WERI-Rb-1 (cell line): ENCODE measurements at regions not wholly inside any gene's neighbourhood (a gene's known extent, or its start where the extent isn't known, plus 50 kb on each side); places are given as distances from the start of the nearest gene placed in this dataset.

Experiments used
- DNase-seq: peaks from one replicate; pipeline ENCODE4 v3.0.0-alpha.2; 2020
- H3K27ac ChIP-seq: fragments of 250-450 bp; sonication (Bioruptor Pico); 2 replicates; pipeline ENCODE4 v1.5.1; 2020; ENCODE audit warnings: mild to moderate bottlenecking, moderate library complexity
- H3K27me3 ChIP-seq: fragments of 250-450 bp; sonication (Bioruptor Pico); 2 replicates; pipeline ENCODE4 v1.5.1; 2021; ENCODE audit warnings: mild to moderate bottlenecking, low read depth, moderate library complexity; ENCODE audit not compliant: insufficient read depth, severe bottlenecking
- H3K36me3 ChIP-seq: fragments of 250-450 bp; sonication (Bioruptor Pico); 2 replicates; pipeline ENCODE4 v1.5.1; 2020; ENCODE audit warnings: mild to moderate bottlenecking, moderate library complexity
- H3K4me3 ChIP-seq: 2 replicates; pipeline ENCODE4 v1.5.1; 2011; ENCODE audit warnings: low read depth, mild to moderate bottlenecking, control low read depth, low read length
- H3K9me3 ChIP-seq: fragments of 250-450 bp; sonication (Bioruptor Pico); 2 replicates; pipeline ENCODE4 v1.5.1; 2021; ENCODE audit warnings: mild to moderate bottlenecking, moderate library complexity; ENCODE audit not compliant: severe bottlenecking
- TF ChIP-seq, protein P1 (sequence below): IDR thresholded peaks from 2 replicates; pipeline ENCODE4 v1.5.1; 2011; ENCODE audit warnings: low read depth, mild to moderate bottlenecking, control low read depth, inconsistent platforms, low read length

DNA sequence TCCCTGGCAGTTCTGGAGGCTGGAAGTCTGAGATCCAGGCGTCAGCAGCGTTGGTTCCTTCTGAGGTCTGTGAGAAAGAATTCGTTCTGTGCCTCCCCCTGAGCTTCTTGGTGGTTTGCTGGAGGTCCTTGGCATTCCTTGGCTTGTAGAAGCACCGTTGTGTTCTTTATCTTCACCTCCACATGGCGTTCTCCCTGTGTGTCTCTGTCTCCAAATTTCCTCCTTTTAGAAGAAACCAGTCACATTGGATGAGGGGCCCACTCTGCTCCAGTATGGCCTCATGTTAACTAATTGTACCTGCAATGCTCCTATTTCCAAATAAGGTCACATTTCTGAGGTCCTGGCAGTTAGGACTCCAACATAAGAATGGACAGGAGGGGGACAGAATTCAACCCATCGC lies 73.0 kb upstream of the BACH2 start:
- H3K4me3 ChIP-seq, result no peak overlapping the region
- H3K27ac ChIP-seq, result no peak overlapping the region
- H3K9me3 ChIP-seq, result no peaks in the 10 kb centered on the region
- no peaks in the 10 kb centered on the region for H3K36me3 ChIP-seq
- H3K27me3 ChIP-seq, result no peaks in the 10 kb centered on the region
- DNase-seq, result no peak
- TF ChIP-seq, protein P1, sequence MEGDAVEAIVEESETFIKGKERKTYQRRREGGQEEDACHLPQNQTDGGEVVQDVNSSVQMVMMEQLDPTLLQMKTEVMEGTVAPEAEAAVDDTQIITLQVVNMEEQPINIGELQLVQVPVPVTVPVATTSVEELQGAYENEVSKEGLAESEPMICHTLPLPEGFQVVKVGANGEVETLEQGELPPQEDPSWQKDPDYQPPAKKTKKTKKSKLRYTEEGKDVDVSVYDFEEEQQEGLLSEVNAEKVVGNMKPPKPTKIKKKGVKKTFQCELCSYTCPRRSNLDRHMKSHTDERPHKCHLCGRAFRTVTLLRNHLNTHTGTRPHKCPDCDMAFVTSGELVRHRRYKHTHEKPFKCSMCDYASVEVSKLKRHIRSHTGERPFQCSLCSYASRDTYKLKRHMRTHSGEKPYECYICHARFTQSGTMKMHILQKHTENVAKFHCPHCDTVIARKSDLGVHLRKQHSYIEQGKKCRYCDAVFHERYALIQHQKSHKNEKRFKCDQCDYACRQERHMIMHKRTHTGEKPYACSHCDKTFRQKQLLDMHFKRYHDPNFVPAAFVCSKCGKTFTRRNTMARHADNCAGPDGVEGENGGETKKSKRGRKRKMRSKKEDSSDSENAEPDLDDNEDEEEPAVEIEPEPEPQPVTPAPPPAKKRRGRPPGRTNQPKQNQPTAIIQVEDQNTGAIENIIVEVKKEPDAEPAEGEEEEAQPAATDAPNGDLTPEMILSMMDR, result no peak

DNA sequence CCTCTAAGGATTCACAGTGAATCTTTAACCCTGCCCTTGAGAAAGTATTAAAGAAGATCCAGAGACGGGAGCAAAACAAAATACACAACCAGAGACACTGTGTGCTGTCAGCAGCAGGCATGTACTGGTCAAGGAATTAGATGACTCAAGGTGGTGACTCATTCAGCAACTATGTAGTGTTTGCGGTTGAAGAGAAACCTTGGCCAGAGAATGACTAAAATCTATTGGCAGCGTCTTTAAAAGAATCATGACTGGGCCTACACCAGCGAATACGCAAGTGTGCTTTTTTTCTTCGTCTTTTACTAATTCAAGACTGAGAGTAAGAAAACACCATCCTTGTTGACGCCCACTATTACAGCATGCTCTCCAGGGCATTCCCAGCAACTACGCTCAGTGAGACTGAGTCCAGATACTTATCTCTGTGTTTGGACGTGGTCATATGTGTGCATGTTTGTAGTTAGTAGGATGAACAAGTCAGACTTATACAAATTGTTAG lies 72.4 kb upstream of the BACH2 start:
- Histone ChIP-seq H3K4me3 (no peak overlapping the region), H3K27ac (no peak overlapping the region), H3K36me3 (no peaks in the 10 kb centered on the region), H3K9me3 (no peaks in the 10 kb centered on the region), H3K27me3 (no peaks in the 10 kb centered on the region)
- TF ChIP-seq, protein P1, result no peak
- no peak for DNase-seq

DNA sequence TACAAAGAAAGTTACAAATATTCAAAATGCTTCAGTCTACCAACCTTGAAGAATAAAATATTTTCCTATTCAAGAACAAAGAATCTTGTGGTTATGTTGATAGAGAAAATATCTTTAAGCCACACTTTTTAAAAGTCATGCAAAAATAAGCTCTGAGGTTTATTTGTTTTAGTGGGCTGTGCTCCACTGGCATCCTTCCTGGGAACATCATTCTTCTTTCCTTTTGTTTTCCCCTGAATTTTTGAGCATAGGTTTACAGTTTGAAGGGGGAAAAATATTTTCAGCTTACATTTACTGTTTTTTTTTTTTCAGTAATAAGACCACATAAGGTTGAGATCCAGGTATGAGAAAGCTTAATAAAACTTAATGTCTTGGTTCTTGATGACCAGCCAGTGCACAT lies 72.0 kb upstream of the BACH2 start:
- Histone ChIP-seq H3K9me3 (no peaks in the 10 kb centered on the region), H3K36me3 (no peaks in the 10 kb centered on the region), H3K4me3 (no peak overlapping the region), H3K27ac (no peak overlapping the region), H3K27me3 (no peaks in the 10 kb centered on the region)
- TF ChIP-seq, protein P1, result no peak
- DNase-seq, result no peak

GRCh38 chr6:90368001-90368400 lies 71.4 kb upstream of the BACH2 start:
- TF ChIP-seq, protein P1, result no peak
- Histone ChIP-seq H3K36me3 (no peaks in the 10 kb centered on the region), H3K4me3 (no peak overlapping the region), H3K27ac (no peak overlapping the region), H3K9me3 (no peaks in the 10 kb centered on the region), H3K27me3 (no peaks in the 10 kb centered on the region)
- no peak for DNase-seq

DNA sequence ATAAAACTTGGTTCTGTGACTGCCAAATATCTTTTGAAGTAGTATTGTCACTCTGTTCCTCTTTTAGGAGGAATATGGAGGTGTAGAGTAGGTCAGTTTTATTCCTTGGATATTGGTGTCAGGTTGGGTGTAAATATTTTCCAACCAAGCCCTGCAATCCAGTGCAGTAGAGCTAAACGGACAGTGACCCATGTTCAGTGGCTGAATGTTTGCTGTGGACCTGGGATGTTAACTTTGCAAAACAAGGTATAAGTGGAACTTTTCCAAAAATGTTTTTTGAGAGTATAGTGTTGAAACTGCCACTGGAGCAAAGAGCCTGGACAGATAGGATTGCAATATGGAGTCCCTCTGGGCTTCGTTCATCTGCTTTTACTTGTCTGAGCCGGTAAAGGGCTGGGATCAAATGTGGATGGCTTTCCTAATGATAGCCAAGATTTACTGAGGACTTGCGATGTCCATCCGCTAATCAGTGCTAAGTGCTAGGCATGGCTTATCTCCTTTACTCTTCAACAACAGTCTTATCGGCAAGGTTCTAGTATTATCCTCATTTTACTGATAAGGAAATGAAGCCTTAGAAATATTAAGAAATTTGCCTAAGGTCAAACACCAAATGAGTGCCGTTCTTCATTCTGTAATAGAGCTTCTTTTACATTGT lies 69.0 kb upstream of the BACH2 start:
- peak; percentile 65 for DNase-seq
- Histone ChIP-seq H3K27ac (peak overlapping the region; percentile 17; the same call in 1 of the 2 replicates), H3K36me3 (no peaks in the 10 kb centered on the region), H3K27me3 (no peaks in the 10 kb centered on the region), H3K9me3 (no peaks in the 10 kb centered on the region), H3K4me3 (no peak overlapping the region)
- TF ChIP-seq, protein P1, result no peak

DNA sequence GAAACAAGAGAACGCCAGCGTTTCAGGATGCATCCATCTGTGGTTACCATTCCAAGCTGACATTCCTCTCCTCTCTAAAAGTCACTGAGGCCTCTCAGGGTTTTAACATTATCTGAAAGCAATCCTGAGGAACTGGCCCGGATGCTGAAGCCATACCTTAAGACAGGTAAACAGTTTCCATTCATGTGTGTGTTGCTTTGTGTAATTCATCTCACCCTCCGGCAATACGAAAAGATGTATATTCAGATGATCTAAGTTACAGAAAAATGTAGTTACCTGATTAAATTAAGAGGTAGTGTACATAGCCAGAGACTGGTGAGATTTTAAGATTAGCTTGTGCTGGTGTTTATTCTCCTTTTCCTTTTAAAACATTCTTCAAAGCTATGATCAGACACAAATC lies 68.4 kb upstream of the BACH2 start:
- DNase-seq, result no peak
- H3K27ac ChIP-seq, result no peak overlapping the region
- H3K27me3 ChIP-seq, result no peaks in the 10 kb centered on the region
- no peaks in the 10 kb centered on the region for H3K36me3 ChIP-seq
- H3K9me3 ChIP-seq, result no peaks in the 10 kb centered on the region
- H3K4me3 ChIP-seq, result no peak overlapping the region
- TF ChIP-seq, protein P1, result no peak
